GM21723 (cell line): ENCODE measurements at regions not wholly inside any gene's neighbourhood (a gene's known extent, or its start where the extent isn't known, plus 50 kb on each side); places are given as distances from the start of the nearest gene placed in this dataset.
"Not testable (repeated sequence)": the region's sequence is repeated elsewhere in the genome, so short reads cannot be mapped to it uniquely, and the experiment has no call there.

Experiments used
- ATAC-seq: cut with Tn5 transposase; IDR thresholded peaks from one replicate; pipeline ENCODE4 v1.9.1; 2021; ENCODE audit warnings: mild to moderate bottlenecking, moderate library complexity; ENCODE audit not compliant: unreplicated experiment

DNA sequence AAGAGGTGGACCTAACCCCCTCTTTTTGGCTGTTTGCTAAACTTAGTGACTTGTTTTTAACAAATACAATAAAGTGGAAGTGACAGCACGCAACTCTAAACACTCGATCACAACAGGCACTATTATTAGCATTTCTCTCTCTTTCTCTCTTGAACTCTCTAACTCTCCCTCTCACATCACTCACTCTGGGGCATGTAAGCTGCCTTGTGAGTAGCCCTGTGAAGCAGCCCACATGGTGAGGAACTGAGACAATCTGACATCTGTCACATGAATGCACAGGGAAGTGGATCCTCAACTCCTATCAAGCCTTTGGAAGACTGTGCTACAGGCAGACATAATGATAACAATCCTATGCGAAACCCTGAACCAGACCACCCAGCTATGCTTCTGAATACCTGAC lies 609.0 kb upstream of the CNTN5 start:
- no peak for ATAC-seq

DNA sequence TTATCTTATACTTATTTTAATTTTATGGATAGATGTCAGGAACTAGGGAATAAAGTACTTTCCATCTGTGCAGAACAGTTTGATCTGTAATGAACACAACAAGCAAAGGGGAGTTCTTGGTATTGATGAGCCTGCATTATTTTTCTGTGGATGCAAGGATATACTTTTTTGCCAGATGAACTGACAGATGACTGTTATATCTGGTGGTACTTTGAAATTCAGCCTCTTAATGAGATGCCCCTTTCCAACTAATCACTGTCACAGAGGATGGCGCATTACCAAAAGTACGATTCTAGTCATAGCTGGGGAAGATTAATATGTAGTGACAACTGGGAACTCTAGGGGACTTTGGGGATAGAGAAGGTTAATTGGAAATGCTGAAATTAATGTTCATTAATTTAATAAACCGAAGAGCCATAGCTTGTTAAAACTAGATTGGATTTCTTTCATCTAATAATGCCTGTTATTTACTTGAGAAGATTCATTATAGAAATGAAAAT lies 603.4 kb upstream of the CNTN5 start:
- no peak for ATAC-seq

GRCh38 chr11:98423933-98424332 lies 596.8 kb upstream of the CNTN5 start:
- ATAC-seq = no peak

DNA sequence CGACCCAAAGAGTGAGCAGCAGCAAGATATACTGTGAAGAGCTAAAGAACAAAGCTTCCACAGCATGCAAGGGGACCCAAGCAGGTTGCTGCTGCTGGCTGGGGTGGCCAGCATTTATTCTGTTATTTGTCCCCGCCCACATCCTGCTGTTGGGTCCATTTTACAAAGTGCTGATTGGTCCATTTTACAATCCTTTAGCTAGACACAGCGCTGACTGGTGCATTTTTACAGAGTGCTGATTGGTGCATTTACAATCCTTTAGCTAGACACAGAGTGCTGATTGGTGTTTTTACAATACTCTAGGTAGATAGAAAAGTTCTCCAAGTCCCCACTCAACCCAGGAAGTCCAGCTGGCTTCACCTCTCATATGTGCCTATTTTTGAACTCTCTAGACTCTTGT lies 596.0 kb upstream of the CNTN5 start:
- ATAC-seq = not testable (repeated sequence)

- no peak for ATAC-seq
These were observed 589.0 kb upstream of the CNTN5 start for GRCh38 chr11:98431463-98432359.

- ATAC-seq = no peak
These were observed 586.5 kb upstream of the CNTN5 start for GRCh38 chr11:98434296-98434695.

GRCh38 chr11:98453378-98453777 lies 567.4 kb upstream of the CNTN5 start:
- ATAC-seq = no peak

- ATAC-seq = no peak
These were observed 565.0 kb upstream of the CNTN5 start for GRCh38 chr11:98455500-98456307.

DNA sequence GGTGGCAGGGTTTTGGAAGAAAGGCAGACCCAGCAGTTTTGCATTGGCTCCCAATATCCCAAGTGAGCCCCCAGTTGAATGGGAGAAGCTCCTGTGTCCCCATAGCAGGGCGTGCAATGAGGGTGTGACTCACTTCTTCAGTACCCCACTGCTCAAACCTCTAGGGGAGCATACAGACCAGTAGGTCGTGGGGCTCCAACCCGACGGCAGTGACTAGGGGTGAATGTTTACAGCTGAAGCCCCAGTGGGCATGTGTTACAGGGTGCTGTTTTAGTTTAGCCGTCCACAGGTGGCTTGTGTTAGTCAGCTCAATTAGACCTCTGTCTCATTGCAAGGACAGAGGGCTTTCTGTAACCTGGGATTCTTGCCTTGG lies 564.5 kb upstream of the CNTN5 start:
- ATAC-seq = no peak

GRCh38 chr11:98495016-98495415 lies 525.7 kb upstream of the CNTN5 start:
- no peak for ATAC-seq

- ATAC-seq = no peak
These were observed 525.1 kb upstream of the CNTN5 start for GRCh38 chr11:98495601-98496000.

- no peak for ATAC-seq
These were observed 513.5 kb upstream of the CNTN5 start for GRCh38 chr11:98507208-98507607.

- ATAC-seq = no peak
These were observed 507.8 kb upstream of the CNTN5 start for GRCh38 chr11:98512938-98513337.

DNA sequence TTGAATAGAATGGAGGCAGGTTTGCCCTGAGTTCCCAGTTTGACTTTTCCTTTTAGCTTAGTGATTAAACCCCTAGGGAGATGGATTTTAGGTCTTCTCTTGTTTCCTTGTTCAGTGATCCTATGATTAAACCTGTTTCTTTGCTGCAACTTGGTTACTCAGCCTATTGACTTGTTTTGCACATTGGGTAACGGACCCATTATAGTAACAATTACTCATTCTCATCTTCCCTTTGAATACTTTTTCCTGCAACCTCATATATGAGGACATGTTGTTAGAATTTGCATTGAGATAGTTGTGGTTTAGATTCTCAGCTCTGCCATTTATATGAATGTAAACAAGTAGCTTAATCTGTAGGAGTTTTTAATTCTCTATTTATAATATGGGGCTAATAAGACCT lies 489.2 kb upstream of the CNTN5 start:
- no peak for ATAC-seq

- no peak for ATAC-seq
These were observed 484.7 kb upstream of the CNTN5 start for GRCh38 chr11:98536023-98536422.

DNA sequence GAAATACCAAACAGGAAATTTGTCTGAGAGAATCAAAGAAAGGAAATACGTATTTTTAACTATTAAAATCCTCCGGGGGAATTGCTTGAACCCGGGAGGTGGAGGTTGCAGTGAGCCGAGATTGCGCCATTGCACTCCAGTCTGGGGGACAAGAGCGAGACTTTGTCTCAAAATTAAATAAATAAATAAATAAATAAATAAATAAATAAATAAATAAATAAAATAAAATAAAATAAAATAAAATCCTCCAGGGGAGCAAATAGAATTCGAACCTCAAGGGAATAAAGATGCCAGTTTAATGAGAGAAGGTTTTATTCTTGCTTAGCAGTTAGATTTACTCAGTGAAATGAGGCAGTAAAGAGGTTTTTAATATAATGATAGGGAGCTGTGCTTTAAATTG lies 482.4 kb upstream of the CNTN5 start:
- ATAC-seq = not testable (repeated sequence)

GRCh38 chr11:98545544-98546175 lies 475.1 kb upstream of the CNTN5 start:
- ATAC-seq = no peak

- no peak for ATAC-seq
These were observed 471.2 kb upstream of the CNTN5 start for GRCh38 chr11:98549571-98549970.

DNA sequence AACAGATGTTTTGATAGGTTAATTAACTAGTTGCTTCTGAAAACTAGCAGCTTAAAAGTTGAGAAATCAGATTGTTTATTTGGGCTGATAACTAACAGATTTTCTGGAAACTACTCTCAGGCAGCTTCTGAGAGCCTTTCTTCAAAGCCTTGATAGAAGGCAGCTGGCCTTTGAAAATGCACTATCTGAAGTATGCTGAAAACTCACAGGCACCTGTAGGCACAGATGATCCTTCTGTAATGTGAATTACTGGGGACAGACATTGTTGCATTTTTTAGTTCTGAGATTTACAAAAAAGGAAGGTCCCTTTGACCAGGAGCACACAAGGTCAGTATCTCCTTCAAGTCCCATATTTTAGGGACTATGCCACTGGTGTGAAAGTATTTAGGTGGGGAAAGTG lies 460.8 kb upstream of the CNTN5 start:
- no peak for ATAC-seq

DNA sequence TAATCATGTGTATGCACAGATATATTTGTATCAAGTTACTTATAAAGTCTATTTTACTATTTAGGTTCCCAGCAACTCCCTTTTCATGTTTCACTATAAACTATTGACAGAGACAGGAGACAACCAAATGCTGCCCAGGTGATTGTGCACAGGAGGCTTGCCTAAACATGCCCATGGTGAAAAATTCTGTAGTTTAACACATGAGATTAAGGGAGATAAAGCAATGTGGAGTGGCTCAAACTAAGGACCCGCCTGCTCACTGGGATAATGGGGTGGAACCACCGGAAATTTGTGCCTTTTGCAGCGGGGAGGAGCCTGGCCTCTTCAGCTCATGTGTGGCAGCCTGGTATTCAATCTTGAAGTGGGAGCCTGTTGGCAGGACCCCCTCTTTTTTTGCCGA lies 459.5 kb upstream of the CNTN5 start:
- ATAC-seq = no peak

DNA sequence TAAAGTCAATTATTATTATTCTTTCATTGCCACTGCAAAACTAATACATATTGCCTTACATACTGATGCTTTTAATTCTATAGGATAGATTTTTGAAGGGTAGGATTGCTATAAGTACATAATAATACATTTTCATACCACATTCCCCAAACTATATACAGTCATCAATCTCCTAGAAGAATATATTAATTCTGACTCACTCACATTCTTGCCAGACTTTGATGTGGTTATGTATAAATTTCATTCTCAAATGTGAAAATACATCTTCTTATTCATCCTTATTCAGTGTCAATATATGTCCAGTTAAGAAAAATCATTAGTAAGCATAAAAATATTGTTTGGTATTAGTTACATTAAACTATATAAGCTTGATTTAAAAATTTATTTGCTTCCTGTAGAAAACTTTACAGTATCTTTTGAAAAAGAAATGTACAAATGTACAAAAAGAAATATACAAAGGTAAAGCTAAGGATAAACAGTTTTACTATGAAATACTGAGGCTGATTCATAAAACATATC lies 458.8 kb upstream of the CNTN5 start:
- ATAC-seq = no peak
